SK-N-SH (cell line): ENCODE measurements at regions not wholly inside any gene's neighbourhood (a gene's known extent, or its start where the extent isn't known, plus 50 kb on each side); places are given as distances from the start of the nearest gene placed in this dataset.

Experiments used
- CTCF ChIA-PET: fragments of 300-600, 350-600 bp; formaldehyde crosslinking; extraction: SDS; loops from one replicate; lab custom pipeline; 2021; lab: Yijun Ruan, JAX
- POLR2A ChIA-PET: fragments of 350-600 bp; sonication (Branson Sonifier 250); formaldehyde crosslinking; extraction: SDS; loops from one replicate; lab custom pipeline; 2020; ENCODE audit warnings: antibody characterized with exemption, inconsistent platforms; lab: Yijun Ruan, JAX
- DNase-seq: peaks from one replicate; pipeline ENCODE4 v3.0.0; 2012
- H2AFZ ChIP-seq: fragments of 200-600 bp; sonication (generic); 2 replicates; pipeline ENCODE4 v1.8.1; 2016; ENCODE audit warnings: antibody characterized with exemption, mild to moderate bottlenecking, low read depth
- H3F3A ChIP-seq: fragments of 200-600 bp; sonication (generic); replicated peaks from 2 replicates; pipeline ENCODE3; 2016; ENCODE audit warnings: antibody characterized with exemption, mild to moderate bottlenecking; ENCODE audit not compliant: insufficient read depth
- H3K27ac ChIP-seq, 2 experiments: fragments of 200-500 bp in 1 of 2; fragments of 200-600 bp in 1 of 2; sonication (Bioruptor generic) in 1 of 2; sonication (generic), shearing (Covaris generic) in 1 of 2; 2 replicates each; pipeline versions ENCODE4 v1.5.1 to v1.6.1; 2014 to 2016; ENCODE audit warnings: low read depth in 2 of 2, inconsistent platforms in 1 of 2, low read length in 1 of 2, mild to moderate bottlenecking in 1 of 2, mixed read lengths in 1 of 2
- H3K27me3 ChIP-seq: fragments of 200-600 bp; sonication (generic), shearing (Covaris generic); 2 replicates; pipeline ENCODE4 v1.6.1; 2016; ENCODE audit warnings: mixed run types; ENCODE audit not compliant: insufficient read depth
- H3K36me3 ChIP-seq, 2 experiments: fragments of 200-500 bp in 1 of 2; fragments of 200-600 bp in 1 of 2; sonication (Bioruptor generic) in 1 of 2; sonication (generic) in 1 of 2; replicated peaks in 1 of 2; 2 replicates each; pipeline versions ENCODE3 to v1.5.1; 2014 to 2016; ENCODE audit warnings: low read length in 1 of 2, mild to moderate bottlenecking in 1 of 2; ENCODE audit not compliant: insufficient read depth in 2 of 2, control insufficient read depth in 1 of 2
- H3K4me1 ChIP-seq, 2 experiments: fragments of 200-500 bp in 1 of 2; fragments of 200-600 bp in 1 of 2; sonication (Bioruptor generic) in 1 of 2; sonication (generic), shearing (Covaris generic) in 1 of 2; 2 replicates each; pipeline versions ENCODE4 v1.5.1 to v1.6.1; 2014 to 2016; ENCODE audit warnings: low read depth in 1 of 2, low read length in 1 of 2, mixed run types in 1 of 2; ENCODE audit not compliant: insufficient read depth in 2 of 2, control insufficient read depth in 1 of 2
- H3K4me2 ChIP-seq: fragments of 200-600 bp; sonication (generic), shearing (Covaris generic); 2 replicates; pipeline ENCODE4 v1.6.1; 2017; ENCODE audit warnings: mixed run types
- H3K4me3 ChIP-seq, 2 experiments: fragments of 200-500 bp in 1 of 2; fragments of 200-600 bp in 1 of 2; sonication (Bioruptor generic) in 1 of 2; sonication (generic), shearing (Covaris generic) in 1 of 2; 2 replicates each; pipeline versions ENCODE4 v1.5.1 to v1.8.1; 2014 to 2016; ENCODE audit warnings: low read depth in 2 of 2, inconsistent platforms in 1 of 2, low read length in 1 of 2, mild to moderate bottlenecking in 1 of 2, mixed read lengths in 1 of 2, moderate library complexity in 1 of 2
- H3K79me2 ChIP-seq: fragments of 200-600 bp; sonication (generic); 2 replicates; pipeline ENCODE4 v1.8.1; 2017; ENCODE audit warnings: mild to moderate bottlenecking; ENCODE audit not compliant: insufficient read depth
- H3K9ac ChIP-seq: fragments of 200-600 bp; sonication (generic); 2 replicates; pipeline ENCODE4 v1.6.1; 2017; ENCODE audit warnings: mixed run types
- H3K9me2 ChIP-seq: fragments of 200-600 bp; sonication (generic); 2 replicates; pipeline ENCODE4 v1.6.1; 2017; ENCODE audit warnings: mixed run types
- H3K9me3 ChIP-seq: fragments of 200-600 bp; sonication (generic); 2 replicates; pipeline ENCODE4 v1.6.1; 2017; ENCODE audit warnings: mixed run types, mild to moderate bottlenecking, moderate library complexity
- H4K20me1 ChIP-seq: fragments of 200-600 bp; sonication (generic); 2 replicates; pipeline ENCODE4 v1.6.1; 2017; ENCODE audit warnings: mild to moderate bottlenecking, mixed run types; ENCODE audit not compliant: insufficient read depth
- CHD2 ChIP-seq: fragments of 150-350 bp; IDR thresholded peaks from 2 replicates; pipeline ENCODE4 v1.6.1; 2018; ENCODE audit warnings: low read length; ENCODE audit not compliant: partially characterized antibody
- CTCF ChIP-seq: fragments of 200-600 bp; sonication (generic); IDR thresholded peaks from 2 replicates; pipeline ENCODE4 v1.6.1; 2017; ENCODE audit warnings: antibody characterized with exemption, mild to moderate bottlenecking, moderate library complexity
- EP300 ChIP-seq, 2 experiments: IDR thresholded peaks; 2 replicates each; pipeline versions ENCODE4 v1.4.0 to v1.6.1; 2012; ENCODE audit warnings: borderline replicate concordance in 1 of 2, low read depth in 1 of 2, low read length in 1 of 2
- EZH2phosphoT487 ChIP-seq: fragments of 200-600 bp; sonication (generic); IDR thresholded peaks from 2 replicates; pipeline ENCODE4 v1.6.1; 2017; ENCODE audit warnings: low read depth, mixed run types, mild to moderate bottlenecking, antibody characterized with exemption, moderate library complexity, borderline replicate concordance
- FOXJ3 ChIP-seq: sonication (generic); formaldehyde crosslinking; IDR thresholded peaks from 2 replicates; pipeline ENCODE4 v1.5.1; 2020; ENCODE audit warnings: mild to moderate bottlenecking, missing genetic modification reagents
- GATA2 ChIP-seq: sonication (generic); formaldehyde crosslinking; IDR thresholded peaks from 2 replicates; pipeline ENCODE4 v1.5.0; 2020; ENCODE audit warnings: mild to moderate bottlenecking, missing genetic modification reagents
- JUND ChIP-seq: IDR thresholded peaks from 2 replicates; pipeline ENCODE4 v1.4.0; 2012
- PBX3 ChIP-seq: IDR thresholded peaks from 2 replicates; pipeline ENCODE4; 2012
- RXRA ChIP-seq: IDR thresholded peaks from 2 replicates; pipeline ENCODE4 v1.4.0; 2012; ENCODE audit warnings: low read depth, mild to moderate bottlenecking, borderline replicate concordance
- SIN3A ChIP-seq: IDR thresholded peaks from 2 replicates; pipeline ENCODE4 v1.6.1; 2012; ENCODE audit warnings: low read depth, mild to moderate bottlenecking, low read length, moderate library complexity, borderline replicate concordance
- TAF1 ChIP-seq: IDR thresholded peaks from 2 replicates; pipeline ENCODE4 v1.6.1; 2012; ENCODE audit warnings: low read depth, mild to moderate bottlenecking, low read length, moderate library complexity, borderline replicate concordance
- TCF12 ChIP-seq: IDR thresholded peaks from 2 replicates; pipeline ENCODE4 v1.4.0; 2012
- TEAD4 ChIP-seq: IDR thresholded peaks from 2 replicates; pipeline ENCODE4 v1.4.0; 2012; ENCODE audit warnings: mild to moderate bottlenecking, borderline replicate concordance; ENCODE audit not compliant: insufficient read depth
- USF2 ChIP-seq: fragments of 150-350 bp; IDR thresholded peaks from 2 replicates; pipeline ENCODE4 v1.6.1; 2017; ENCODE audit warnings: antibody characterized with exemption, low read length, low read depth, borderline replicate concordance
- ZBTB33 ChIP-seq: IDR thresholded peaks from 2 replicates; pipeline ENCODE4 v1.4.0; 2012; ENCODE audit warnings: low read depth, borderline replicate concordance
- WGBS: methylation state at CpG from one replicate; pipeline ENCODE4 v1.1.6; 2017; ENCODE audit warnings: low lambda C conversion rate; 5-methylcytosine and 5-hydroxymethylcytosine counted together

DNA sequence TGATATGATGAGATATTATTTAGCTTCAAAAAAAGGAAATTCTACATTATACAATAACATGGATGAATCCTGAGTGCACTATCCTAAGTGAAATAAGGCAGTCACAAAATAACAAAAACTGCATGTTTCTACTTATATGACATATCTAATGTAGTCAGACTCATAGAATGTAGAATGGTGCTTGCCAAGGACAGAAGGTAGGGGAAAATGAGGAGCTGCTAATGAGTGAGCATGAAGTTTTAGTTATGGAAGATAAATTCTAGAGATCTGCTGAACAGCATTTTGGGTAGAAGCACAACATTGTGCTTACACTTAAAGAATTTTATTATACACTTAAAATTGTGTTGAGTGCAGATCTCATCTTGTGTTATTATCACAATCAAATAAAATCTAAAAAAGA lies 812.4 kb downstream of the KCTD16 start (continued):
- TF ChIP-seq RXRA, result no peak
- no peak for TF ChIP-seq GATA2
- no peak for TF ChIP-seq CHD2
- no peak for TF ChIP-seq FOXJ3 (CRISPR knock-in tag)
- TF ChIP-seq JUND, result no peak
- TF ChIP-seq USF2, result no peak
- TF ChIP-seq TEAD4, result no peak
- no peak for TF ChIP-seq EZH2phosphoT487
- TF ChIP-seq PBX3, result no peak
- TF ChIP-seq TCF12, result no peak

DNA sequence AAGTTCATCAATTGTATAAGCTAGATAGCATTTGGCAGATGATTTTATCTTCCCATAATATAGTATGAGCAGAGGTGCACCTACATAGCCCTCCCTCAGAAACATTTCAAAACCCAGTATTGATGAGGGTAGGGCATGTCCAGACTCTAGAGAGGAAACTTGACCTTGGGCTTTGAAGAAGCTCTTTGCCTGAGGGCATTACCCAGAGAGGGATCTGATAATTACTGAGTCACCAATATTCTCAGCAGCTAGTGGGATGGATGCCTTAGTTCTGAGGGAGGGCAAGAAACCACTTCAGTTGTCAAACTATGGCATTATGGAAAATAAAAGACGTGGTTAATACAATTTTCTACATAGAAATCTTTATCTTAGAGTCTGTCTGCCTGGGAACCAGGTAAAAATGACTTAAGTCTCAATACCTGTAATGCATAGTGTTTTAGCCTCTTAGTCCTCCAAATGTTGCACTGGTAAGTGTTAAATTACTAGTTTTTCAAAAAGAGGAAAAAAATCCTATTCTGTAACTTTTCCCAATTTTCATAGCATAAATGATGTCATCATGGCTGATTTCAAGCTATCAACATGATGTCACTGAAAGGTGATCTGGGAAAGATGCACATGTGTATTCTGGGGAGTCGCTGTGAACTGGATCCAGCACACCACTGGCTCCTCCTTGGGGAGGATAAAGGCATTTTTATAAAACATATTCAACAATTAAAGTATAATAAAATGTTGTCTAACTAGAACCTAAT lies 809.0 kb downstream of the KCTD16 start:
- Histone ChIP-seq H3K4me2 (no peak overlapping the region), H3K36me3 (no peaks in the 10 kb centered on the region), H3F3A (no peaks in the 10 kb centered on the region), H3K4me1 (no peaks in the 10 kb centered on the region), H3K27ac (no peak overlapping the region), H3K9me3 (no peaks in the 10 kb centered on the region), H2AFZ (no peak overlapping the region), H3K9ac (no peak overlapping the region), H4K20me1 (no peaks in the 10 kb centered on the region), H3K4me3 (no peak overlapping the region), H3K9me2 (no peaks in the 10 kb centered on the region), H3K79me2 (no peaks in the 10 kb centered on the region), H3K27me3 (no peaks in the 10 kb centered on the region)
- ChIA-PET CTCF (interaction anchor here (0.6 kb wide), 1 partner anchor 11 kb away, joined by 3 read pairs; no protein-coding TSS in a partner anchor), POLR2A (no interaction called here)
- no peak for DNase-seq
- 10% methylated on average over 2 of the region's 2 CpGs for WGBS
- no peak for TF ChIP-seq ZBTB33
- no peak for TF ChIP-seq EP300 (IDR thresholded peaks at IDR 0.05; ENCODE audit: borderline replicate concordance in 1 of 2, low read depth in 1 of 2, low read length in 1 of 2)
- TF ChIP-seq SIN3A, result no peak
- TF ChIP-seq TEAD4, result no peak
- TF ChIP-seq TAF1, result no peak
- no peak for TF ChIP-seq CTCF
- TF ChIP-seq FOXJ3 (CRISPR knock-in tag), result no peak
